CD14-positive monocyte (primary cell): ENCODE measurements at regions not wholly inside any gene's neighbourhood (a gene's known extent, or its start where the extent isn't known, plus 50 kb on each side); places are given as distances from the start of the nearest gene placed in this dataset.

Experiments used
- DNase-seq, 3 donors: peaks; one replicate each; pipeline ENCODE4 v3.0.0-alpha.2; 2011 to 2022
- H2AFZ ChIP-seq: 2 replicates; pipeline ENCODE4 v1.6.0; 2012; ENCODE audit warnings: mild to moderate bottlenecking, low read depth, low read length, inconsistent platforms; ENCODE audit not compliant: insufficient read depth, poor library complexity, severe bottlenecking
- H3K27ac ChIP-seq, 2 donors: 1 replicate in 1 of 2; 2 replicates in 1 of 2; pipeline ENCODE4 v1.5.1; 2012 to 2013; ENCODE audit warnings: low read length in 2 of 2, control low read depth in 1 of 2, inconsistent platforms in 1 of 2, low read depth in 1 of 2, mild to moderate bottlenecking in 1 of 2
- H3K27me3 ChIP-seq, 2 donors: one replicate each; pipeline versions ENCODE4 v1.6.0 to v1.6.1; 2011 to 2013; ENCODE audit warnings: low read length in 2 of 2; ENCODE audit not compliant: control insufficient read depth in 2 of 2, insufficient read depth in 2 of 2
- H3K36me3 ChIP-seq, 2 donors: replicated peaks in 1 of 2; 1 replicate in 1 of 2; 2 replicates in 1 of 2; pipeline versions ENCODE4 v1.5.1 to v1.6.1; 2012 to 2013; ENCODE audit warnings: low read length in 2 of 2, control low read depth in 1 of 2, inconsistent platforms in 1 of 2, mild to moderate bottlenecking in 1 of 2; ENCODE audit not compliant: insufficient read depth in 2 of 2, control insufficient read depth in 1 of 2
- H3K4me1 ChIP-seq, 2 donors: 1 replicate in 1 of 2; 2 replicates in 1 of 2; pipeline versions ENCODE4 v1.5.1 to v1.6.1; 2012 to 2013; ENCODE audit warnings: low read length in 2 of 2, control low read depth in 1 of 2, inconsistent platforms in 1 of 2, mild to moderate bottlenecking in 1 of 2, moderate library complexity in 1 of 2; ENCODE audit not compliant: insufficient read depth in 2 of 2, control insufficient read depth in 1 of 2
- H3K4me2 ChIP-seq: replicated peaks from 2 replicates; pipeline ENCODE3; 2012; ENCODE audit warnings: low read length, moderate library complexity, mild to moderate bottlenecking; ENCODE audit not compliant: poor library complexity, severe bottlenecking; ENCODE audit errors: extremely low read depth
- H3K4me3 ChIP-seq, 3 experiments: fragments of 200-600 bp in 1 of 3; sonication (generic) in 1 of 3; replicated peaks in 1 of 3; 1 replicate in 2 of 3; 2 replicates in 1 of 3; pipeline ENCODE4 v1.5.1; 2011 to 2013; ENCODE audit warnings: low read length in 3 of 3, mild to moderate bottlenecking in 3 of 3, control low read depth in 2 of 3, low read depth in 2 of 3, inconsistent platforms in 1 of 3, moderate library complexity in 1 of 3
- H3K79me2 ChIP-seq: 2 replicates; pipeline ENCODE4 v1.6.0; 2012; ENCODE audit warnings: mild to moderate bottlenecking, control low read depth, inconsistent platforms, low read length, moderate library complexity; ENCODE audit not compliant: insufficient read depth
- H3K9ac ChIP-seq: 2 replicates; pipeline ENCODE4 v1.6.0; 2017; ENCODE audit warnings: low read length, mild to moderate bottlenecking; ENCODE audit not compliant: insufficient read depth, poor library complexity, severe bottlenecking
- H3K9me3 ChIP-seq, 2 donors: replicated peaks in 1 of 2; 1 replicate in 1 of 2; 2 replicates in 1 of 2; pipeline versions ENCODE4 v1.5.1 to v1.6.1; 2012 to 2013; ENCODE audit warnings: low read length in 2 of 2, control low read depth in 1 of 2; ENCODE audit not compliant: control insufficient read depth in 1 of 2, insufficient read depth in 1 of 2
- H4K20me1 ChIP-seq: 2 replicates; pipeline ENCODE4 v1.6.0; 2012; ENCODE audit warnings: mild to moderate bottlenecking, low read length, control low read depth, moderate library complexity; ENCODE audit not compliant: insufficient read depth
- H3K27ac Mint-ChIP-seq, 7 donors: one replicate each; pipeline ENCODE4 v1.8.0; 2020; ENCODE audit warnings: mild to moderate bottlenecking in 7 of 7, mixed read lengths in 7 of 7, moderate library complexity in 6 of 7, inconsistent platforms in 2 of 7
- H3K27me3 Mint-ChIP-seq, 3 donors: one replicate each; pipeline ENCODE4 v1.8.0; 2021 to 2022; ENCODE audit warnings: low read depth in 3 of 3, mild to moderate bottlenecking in 3 of 3, mixed read lengths in 3 of 3, moderate library complexity in 3 of 3, inconsistent platforms in 1 of 3
- H3K36me3 Mint-ChIP-seq, 2 donors: one replicate each; pipeline ENCODE4 v1.8.0; 2020; ENCODE audit warnings: mixed read lengths in 2 of 2, inconsistent platforms in 1 of 2, mild to moderate bottlenecking in 1 of 2
- H3K4me1 Mint-ChIP-seq: one replicate; pipeline ENCODE4 v1.8.0; 2020; ENCODE audit warnings: mild to moderate bottlenecking, mixed read lengths
- H3K4me3 Mint-ChIP-seq, 2 donors: one replicate each; pipeline ENCODE4 v1.8.0; 2020; ENCODE audit warnings: mild to moderate bottlenecking in 2 of 2, mixed read lengths in 2 of 2, moderate library complexity in 1 of 2
- H3K9me3 Mint-ChIP-seq, 7 donors: one replicate each; pipeline ENCODE4 v1.8.0; 2020 to 2022; ENCODE audit warnings: mixed read lengths in 7 of 7, mild to moderate bottlenecking in 6 of 7, moderate library complexity in 6 of 7, inconsistent platforms in 2 of 7
- WGBS: methylation state at CpG from one replicate; pipeline ENCODE4 v1.1.5; 2013; ENCODE audit warnings: missing lambda C conversion rate; ENCODE audit not compliant: insufficient coverage; 5-methylcytosine and 5-hydroxymethylcytosine counted together
- intact Hi-C, 2 donors: fragments of 100-400 bp; cut with micrococcal nuclease; formaldehyde crosslinking; loops; one replicate each; pipeline versions ENCODE4 v1.15.0 to v1.15.1; 2023
- TF ChIP-seq, protein P1 (sequence below): fragments of 200-600 bp; IDR thresholded peaks from one replicate; pipeline ENCODE4 v1.8.0; 2022; ENCODE audit warnings: antibody characterized with exemption, mild to moderate bottlenecking

DNA sequence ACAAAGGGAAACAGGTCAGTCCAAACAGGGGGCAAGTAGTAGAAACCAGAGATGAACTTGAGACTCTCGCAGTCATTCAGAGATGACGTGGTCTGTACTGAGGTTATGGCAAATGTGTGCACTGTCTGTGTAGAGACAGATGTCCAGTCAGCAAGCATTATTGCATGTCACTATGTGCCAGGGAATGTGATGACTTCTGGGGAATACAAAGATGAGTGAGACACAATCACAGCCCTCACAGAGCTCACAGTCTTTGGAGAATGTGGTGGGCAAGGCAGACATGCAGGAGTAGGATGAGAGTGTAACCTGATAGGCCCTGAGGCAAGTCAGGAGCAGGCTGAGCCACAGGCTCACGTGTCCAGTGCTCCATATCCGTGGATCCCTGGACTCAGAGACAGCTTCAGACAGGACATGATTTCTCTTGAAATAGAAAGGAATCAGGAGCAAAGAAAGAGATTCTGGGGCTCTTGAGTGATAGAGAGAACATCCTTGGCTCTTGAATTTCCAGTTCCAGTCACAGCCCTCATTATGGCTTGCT is 550.7 kb downstream of the ETS1 start:
- peaks cover 0 to 3% (median 0%) of the 10 kb centered on the region in 7 donors for H3K9me3 Mint-ChIP-seq
- no peak for DNase-seq
- no peaks in the 10 kb centered on the region for H3K36me3 Mint-ChIP-seq
- TF ChIP-seq, protein P1, sequence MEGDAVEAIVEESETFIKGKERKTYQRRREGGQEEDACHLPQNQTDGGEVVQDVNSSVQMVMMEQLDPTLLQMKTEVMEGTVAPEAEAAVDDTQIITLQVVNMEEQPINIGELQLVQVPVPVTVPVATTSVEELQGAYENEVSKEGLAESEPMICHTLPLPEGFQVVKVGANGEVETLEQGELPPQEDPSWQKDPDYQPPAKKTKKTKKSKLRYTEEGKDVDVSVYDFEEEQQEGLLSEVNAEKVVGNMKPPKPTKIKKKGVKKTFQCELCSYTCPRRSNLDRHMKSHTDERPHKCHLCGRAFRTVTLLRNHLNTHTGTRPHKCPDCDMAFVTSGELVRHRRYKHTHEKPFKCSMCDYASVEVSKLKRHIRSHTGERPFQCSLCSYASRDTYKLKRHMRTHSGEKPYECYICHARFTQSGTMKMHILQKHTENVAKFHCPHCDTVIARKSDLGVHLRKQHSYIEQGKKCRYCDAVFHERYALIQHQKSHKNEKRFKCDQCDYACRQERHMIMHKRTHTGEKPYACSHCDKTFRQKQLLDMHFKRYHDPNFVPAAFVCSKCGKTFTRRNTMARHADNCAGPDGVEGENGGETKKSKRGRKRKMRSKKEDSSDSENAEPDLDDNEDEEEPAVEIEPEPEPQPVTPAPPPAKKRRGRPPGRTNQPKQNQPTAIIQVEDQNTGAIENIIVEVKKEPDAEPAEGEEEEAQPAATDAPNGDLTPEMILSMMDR = no peak
- H3K27ac Mint-ChIP-seq = peak overlapping the region in 1 of 7 donors; percentile 1
- peaks cover 0 to 1% (median 0%) of the 10 kb centered on the region in 3 donors for H3K27me3 Mint-ChIP-seq
- H3K4me3 Mint-ChIP-seq = no peak overlapping the region
- intact Hi-C loops = loop anchor here in 1 of 2 donors (10.0 kb wide), 1 partner anchor 798 kb away; no protein-coding TSS in a partner anchor
- Histone ChIP-seq H3K4me1 (peaks cover 35 to 37% of the 10 kb centered on the region in 2 donors), H3K4me3 (no peak overlapping the region), H3K27ac (no peak overlapping the region), H3K27me3 (no peaks in the 10 kb centered on the region), H3K4me2 (no peak overlapping the region), H3K36me3 (no peaks in the 10 kb centered on the region), H3K9me3 (no peaks in the 10 kb centered on the region), H2AFZ (peak overlapping the region; percentile 16), H4K20me1 (no peaks in the 10 kb centered on the region), H3K9ac (no peak overlapping the region), H3K79me2 (no peaks in the 10 kb centered on the region)
- WGBS = 100% methylated on average over 4 of the region's 4 CpGs
- peaks cover 45% of the 10 kb centered on the region for H3K4me1 Mint-ChIP-seq

DNA sequence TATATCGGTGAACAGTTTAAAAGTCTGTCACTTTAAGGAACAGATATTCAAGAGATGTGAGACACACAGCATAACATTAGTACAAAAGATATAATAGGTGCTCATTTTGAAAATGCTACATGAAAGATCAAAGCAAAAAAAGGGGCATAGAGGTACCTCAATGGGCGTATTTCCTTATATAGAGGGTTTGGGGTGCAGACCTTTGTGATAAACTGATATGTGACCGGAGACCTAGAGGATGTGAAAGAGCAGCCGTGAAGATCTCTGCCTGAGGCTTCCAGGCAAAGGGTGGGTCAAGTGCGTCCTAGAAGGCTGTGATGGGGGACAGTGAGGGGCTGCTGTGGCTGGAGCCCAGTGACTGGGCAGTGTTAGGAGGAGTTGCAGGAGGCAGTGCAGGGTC is 551.4 kb downstream of the ETS1 start:
- peaks cover 34 to 35% of the 10 kb centered on the region in 2 donors for H3K4me1 ChIP-seq
- H3K36me3 Mint-ChIP-seq = no peaks in the 10 kb centered on the region

More for the DNA sequence above, 551.4 kb downstream of the ETS1 start:
- TF ChIP-seq, protein P1 = no peak
- Histone ChIP-seq H3K27ac (no peak overlapping the region), H2AFZ (peak overlapping the region; percentile 16), H3K9me3 (no peaks in the 10 kb centered on the region), H4K20me1 (no peaks in the 10 kb centered on the region), H3K36me3 (no peaks in the 10 kb centered on the region), H3K27me3 (no peaks in the 10 kb centered on the region), H3K9ac (no peak overlapping the region), H3K4me2 (no peak overlapping the region), H3K4me3 (no peak overlapping the region), H3K79me2 (no peaks in the 10 kb centered on the region)
- Mint-ChIP-seq H3K27ac (no peak overlapping the region), H3K4me1 (peaks cover 42% of the 10 kb centered on the region), H3K4me3 (no peak overlapping the region), H3K9me3 (peaks cover 0 to 3% (median 0%) of the 10 kb centered on the region in 7 donors), H3K27me3 (peaks cover 0 to 1% (median 0%) of the 10 kb centered on the region in 3 donors)
- intact Hi-C loops = loop anchor here in 1 of 2 donors (10.0 kb wide), 1 partner anchor 799 kb away; no protein-coding TSS in a partner anchor
- WGBS = 70% methylated on average over 4 of the region's 5 CpGs
- no peak for DNase-seq
